ENCODE measurements at regions not wholly inside any gene's neighbourhood (a gene's known extent, or its start where the extent isn't known, plus 50 kb on each side); places are given as distances from the start of the nearest gene placed in this dataset.

DNA sequence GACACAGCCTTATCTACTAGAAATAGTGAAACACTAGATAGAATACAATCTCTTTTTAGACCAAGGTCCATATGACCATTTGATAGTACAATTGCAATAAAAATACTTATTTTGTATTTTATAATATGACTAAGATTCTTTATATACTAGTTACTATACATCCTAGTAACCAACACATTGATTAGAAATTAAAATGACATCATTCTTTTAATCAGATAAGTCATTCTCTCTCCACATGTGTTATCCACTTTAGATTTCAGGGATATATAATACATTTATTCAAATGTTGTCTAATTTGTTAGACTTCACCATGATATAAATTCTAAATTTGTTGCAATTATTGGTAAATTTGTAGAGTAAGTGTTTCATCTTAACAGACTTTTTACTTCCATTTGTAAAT lies 276.2 kb upstream of the DPH6 start:
- intact Hi-C loops (cut with micrococcal nuclease) = no loop called here
- H3K27ac ChIP-seq (ENCODE audit: low read depth, low read length) = no peak overlapping the region
- no peaks in the 10 kb centered on the region for H3K9me2 ChIP-seq (ENCODE audit: insufficient read depth)
- no peak for ATAC-seq
- H3K9me3 ChIP-seq (ENCODE audit: control insufficient read depth in 1 of 2, insufficient read depth in 1 of 2, low read depth in 1 of 2, low read length in 2 of 2) = no peaks in the 10 kb centered on the region
- no peak overlapping the region for H3K4me2 ChIP-seq (ENCODE audit: low read length)
- no TSS peak for BruUV-seq (replicated peaks)
- no peak overlapping the region for H3K9ac ChIP-seq (ENCODE audit: low read length)
- POLR2A ChIA-PET = no interaction called here
- H3K4me3 ChIP-seq (replicated peaks in 1 of 2; ENCODE audit: low read depth in 1 of 2, low read length in 2 of 2) = no peak overlapping the region
- RAD21 ChIA-PET (ENCODE audit: low non-redundant PET in 1 of 2, low total read pairs in 2 of 2, uncharacterized antibody in 2 of 2, unreplicated experiment in 2 of 2) = no interaction called here
- H3K36me3 ChIP-seq (ENCODE audit: control insufficient read depth in 1 of 2, insufficient read depth in 2 of 2, low read length in 2 of 2) = no peaks in the 10 kb centered on the region
- no peak for DNase-seq (ENCODE audit: low read depth, low spot score)
- no peaks in the 10 kb centered on the region for H3K27me3 ChIP-seq (ENCODE audit: insufficient read depth, low read length)
- CTCF ChIA-PET = no interaction called here
- no peaks in the 10 kb centered on the region for H3K4me1 ChIP-seq (ENCODE audit: control insufficient read depth in 1 of 2, insufficient read depth in 2 of 2, low read length in 2 of 2)
- H4K20me1 ChIP-seq (ENCODE audit: insufficient read depth) = no peaks in the 10 kb centered on the region
- no peak overlapping the region for H2AFZ ChIP-seq (ENCODE audit: low read depth, low read length, poor library complexity, severe bottlenecking)
- no peaks in the 10 kb centered on the region for H3K79me2 ChIP-seq (ENCODE audit: insufficient read depth, low read length)
- no peak for TF ChIP-seq CBX3 (IDR thresholded peaks at IDR 0.05; ENCODE audit: low read depth)
- TF ChIP-seq JUND (IDR thresholded peaks at IDR 0.05) = no peak
- no peak for TF ChIP-seq POLR2AphosphoS5 (IDR thresholded peaks at IDR 0.05; ENCODE audit: low read depth, low read length)

DNA sequence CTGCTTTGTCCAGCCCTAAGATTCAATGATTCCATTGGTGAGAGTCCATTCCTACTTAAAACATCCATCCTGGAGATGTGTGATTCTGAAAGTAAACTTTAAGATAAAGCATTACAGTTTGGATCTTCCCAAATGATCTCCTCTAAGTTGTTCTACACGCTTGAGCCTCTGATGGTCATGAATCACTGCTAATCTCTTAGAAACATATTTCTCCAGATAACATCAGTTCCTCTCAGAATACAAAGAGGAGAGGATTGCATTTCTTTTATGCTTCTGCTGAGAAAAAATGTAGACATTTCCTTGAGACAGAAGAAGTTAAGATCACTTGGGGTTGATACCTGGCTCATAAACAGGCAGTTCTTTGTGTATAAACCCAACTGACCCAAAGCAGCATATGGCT lies 281.2 kb upstream of the DPH6 start:
- no peak overlapping the region for H3K4me2 ChIP-seq (ENCODE audit: low read length)
- BruUV-seq (replicated peaks) = no TSS peak
- no peak overlapping the region for H3K4me3 ChIP-seq (replicated peaks in 1 of 2; ENCODE audit: low read depth in 1 of 2, low read length in 2 of 2)
- no peaks in the 10 kb centered on the region for H3K4me1 ChIP-seq (ENCODE audit: control insufficient read depth in 1 of 2, insufficient read depth in 2 of 2, low read length in 2 of 2)
- ChIA-PET CTCF (no interaction called here), POLR2A (no interaction called here), RAD21 (ENCODE audit: low non-redundant PET in 1 of 2, low total read pairs in 2 of 2, uncharacterized antibody in 2 of 2, unreplicated experiment in 2 of 2) (no interaction called here)
- no peaks in the 10 kb centered on the region for H3K9me3 ChIP-seq (ENCODE audit: control insufficient read depth in 1 of 2, insufficient read depth in 1 of 2, low read depth in 1 of 2, low read length in 2 of 2)
- H2AFZ ChIP-seq (ENCODE audit: low read depth, low read length, poor library complexity, severe bottlenecking) = no peak overlapping the region
- DNase-seq (ENCODE audit: low read depth, low spot score) = no peak
- no peak overlapping the region for H3K9ac ChIP-seq (ENCODE audit: low read length)
- intact Hi-C loops (cut with micrococcal nuclease) = no loop called here
- no peaks in the 10 kb centered on the region for H3K27me3 ChIP-seq (ENCODE audit: insufficient read depth, low read length)
- no peak for ATAC-seq
- no peaks in the 10 kb centered on the region for H3K79me2 ChIP-seq (ENCODE audit: insufficient read depth, low read length)
- no peaks in the 10 kb centered on the region for H3K36me3 ChIP-seq (ENCODE audit: control insufficient read depth in 1 of 2, insufficient read depth in 2 of 2, low read length in 2 of 2)
- H3K27ac ChIP-seq (ENCODE audit: low read depth, low read length) = no peak overlapping the region
- no peaks in the 10 kb centered on the region for H4K20me1 ChIP-seq (ENCODE audit: insufficient read depth)
- no peaks in the 10 kb centered on the region for H3K9me2 ChIP-seq (ENCODE audit: insufficient read depth)
- TF ChIP-seq, protein P1, sequence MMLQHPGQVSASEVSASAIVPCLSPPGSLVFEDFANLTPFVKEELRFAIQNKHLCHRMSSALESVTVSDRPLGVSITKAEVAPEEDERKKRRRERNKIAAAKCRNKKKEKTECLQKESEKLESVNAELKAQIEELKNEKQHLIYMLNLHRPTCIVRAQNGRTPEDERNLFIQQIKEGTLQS (IDR thresholded peaks at IDR 0.05) = no peak
- no peak for TF ChIP-seq CEBPB (IDR thresholded peaks at IDR 0.05; ENCODE audit: low read depth)
- no peak for TF ChIP-seq ZNF274 (IDR thresholded peaks at IDR 0.05; ENCODE audit: low read depth, low read length)
- TF ChIP-seq EZH2 (IDR thresholded peaks at IDR 0.05) = no peak
- TF ChIP-seq EGR1 (IDR thresholded peaks at IDR 0.05; ENCODE audit: low read depth) = no peak
- TF ChIP-seq, protein P2, sequence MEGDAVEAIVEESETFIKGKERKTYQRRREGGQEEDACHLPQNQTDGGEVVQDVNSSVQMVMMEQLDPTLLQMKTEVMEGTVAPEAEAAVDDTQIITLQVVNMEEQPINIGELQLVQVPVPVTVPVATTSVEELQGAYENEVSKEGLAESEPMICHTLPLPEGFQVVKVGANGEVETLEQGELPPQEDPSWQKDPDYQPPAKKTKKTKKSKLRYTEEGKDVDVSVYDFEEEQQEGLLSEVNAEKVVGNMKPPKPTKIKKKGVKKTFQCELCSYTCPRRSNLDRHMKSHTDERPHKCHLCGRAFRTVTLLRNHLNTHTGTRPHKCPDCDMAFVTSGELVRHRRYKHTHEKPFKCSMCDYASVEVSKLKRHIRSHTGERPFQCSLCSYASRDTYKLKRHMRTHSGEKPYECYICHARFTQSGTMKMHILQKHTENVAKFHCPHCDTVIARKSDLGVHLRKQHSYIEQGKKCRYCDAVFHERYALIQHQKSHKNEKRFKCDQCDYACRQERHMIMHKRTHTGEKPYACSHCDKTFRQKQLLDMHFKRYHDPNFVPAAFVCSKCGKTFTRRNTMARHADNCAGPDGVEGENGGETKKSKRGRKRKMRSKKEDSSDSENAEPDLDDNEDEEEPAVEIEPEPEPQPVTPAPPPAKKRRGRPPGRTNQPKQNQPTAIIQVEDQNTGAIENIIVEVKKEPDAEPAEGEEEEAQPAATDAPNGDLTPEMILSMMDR (IDR thresholded peaks at IDR 0.05 in 2 of 3, conservative IDR thresholded peaks at IDR 0.05 in 1 of 3; ENCODE audit: borderline replicate concordance in 1 of 3, insufficient read depth in 1 of 3, low read depth in 2 of 3, low read length in 2 of 3) = no peak
- no peak for TF ChIP-seq CBX3 (IDR thresholded peaks at IDR 0.05; ENCODE audit: low read depth)
- no peak for TF ChIP-seq POLR2A (IDR thresholded peaks at IDR 0.05; ENCODE audit: borderline replicate concordance, extremely low read depth, insufficient read depth, insufficient read length)
- TF ChIP-seq, protein P3, sequence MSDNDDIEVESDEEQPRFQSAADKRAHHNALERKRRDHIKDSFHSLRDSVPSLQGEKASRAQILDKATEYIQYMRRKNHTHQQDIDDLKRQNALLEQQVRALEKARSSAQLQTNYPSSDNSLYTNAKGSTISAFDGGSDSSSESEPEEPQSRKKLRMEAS (IDR thresholded peaks at IDR 0.05) = no peak
- TF ChIP-seq SRF (IDR thresholded peaks at IDR 0.05; ENCODE audit: low read depth) = no peak
- no peak for TF ChIP-seq POLR2AphosphoS5 (IDR thresholded peaks at IDR 0.05; ENCODE audit: low read depth, low read length)
- TF ChIP-seq TCF7L2 (IDR thresholded peaks at IDR 0.05; ENCODE audit: borderline replicate concordance, extremely low read depth, insufficient read depth, insufficient read length) = no peak
- TF ChIP-seq, protein P4, sequence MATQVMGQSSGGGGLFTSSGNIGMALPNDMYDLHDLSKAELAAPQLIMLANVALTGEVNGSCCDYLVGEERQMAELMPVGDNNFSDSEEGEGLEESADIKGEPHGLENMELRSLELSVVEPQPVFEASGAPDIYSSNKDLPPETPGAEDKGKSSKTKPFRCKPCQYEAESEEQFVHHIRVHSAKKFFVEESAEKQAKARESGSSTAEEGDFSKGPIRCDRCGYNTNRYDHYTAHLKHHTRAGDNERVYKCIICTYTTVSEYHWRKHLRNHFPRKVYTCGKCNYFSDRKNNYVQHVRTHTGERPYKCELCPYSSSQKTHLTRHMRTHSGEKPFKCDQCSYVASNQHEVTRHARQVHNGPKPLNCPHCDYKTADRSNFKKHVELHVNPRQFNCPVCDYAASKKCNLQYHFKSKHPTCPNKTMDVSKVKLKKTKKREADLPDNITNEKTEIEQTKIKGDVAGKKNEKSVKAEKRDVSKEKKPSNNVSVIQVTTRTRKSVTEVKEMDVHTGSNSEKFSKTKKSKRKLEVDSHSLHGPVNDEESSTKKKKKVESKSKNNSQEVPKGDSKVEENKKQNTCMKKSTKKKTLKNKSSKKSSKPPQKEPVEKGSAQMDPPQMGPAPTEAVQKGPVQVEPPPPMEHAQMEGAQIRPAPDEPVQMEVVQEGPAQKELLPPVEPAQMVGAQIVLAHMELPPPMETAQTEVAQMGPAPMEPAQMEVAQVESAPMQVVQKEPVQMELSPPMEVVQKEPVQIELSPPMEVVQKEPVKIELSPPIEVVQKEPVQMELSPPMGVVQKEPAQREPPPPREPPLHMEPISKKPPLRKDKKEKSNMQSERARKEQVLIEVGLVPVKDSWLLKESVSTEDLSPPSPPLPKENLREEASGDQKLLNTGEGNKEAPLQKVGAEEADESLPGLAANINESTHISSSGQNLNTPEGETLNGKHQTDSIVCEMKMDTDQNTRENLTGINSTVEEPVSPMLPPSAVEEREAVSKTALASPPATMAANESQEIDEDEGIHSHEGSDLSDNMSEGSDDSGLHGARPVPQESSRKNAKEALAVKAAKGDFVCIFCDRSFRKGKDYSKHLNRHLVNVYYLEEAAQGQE (IDR thresholded peaks at IDR 0.05; ENCODE audit: low read depth) = no peak
- no peak for TF ChIP-seq ELF1 (IDR thresholded peaks at IDR 0.05; ENCODE audit: borderline replicate concordance, low read depth)

Data from HCT116 (cell line).